Fibroblast of the conjunctiva (primary cell): ENCODE measurements at regions not wholly inside any gene's neighbourhood (a gene's known extent, or its start where the extent isn't known, plus 50 kb on each side); places are given as distances from the start of the nearest gene placed in this dataset.

Experiments
- DNase-seq: peaks from one replicate; pipeline ENCODE4 v3.0.0-alpha.2; 2010; ENCODE audit warnings: low read depth

GRCh38 chr2:120425014-120425413, 79.1 kb downstream of the INHBB start:
- no peak for DNase-seq

- no peak for DNase-seq
Measured at GRCh38 chr2:120428748-120429147, 82.8 kb downstream of the INHBB start.

GRCh38 chr2:120429586-120430500, 83.9 kb downstream of the INHBB start:
- no peak for DNase-seq

GRCh38 chr2:120430501-120430830, 84.5 kb downstream of the INHBB start:
- DNase-seq: no peak

- no peak for DNase-seq
Measured at GRCh38 chr2:120430957-120431356, 85.0 kb downstream of the INHBB start.

- no peak for DNase-seq
Measured at GRCh38 chr2:120431386-120432292, 85.7 kb downstream of the INHBB start.

GRCh38 chr2:120432293-120432975, 86.5 kb downstream of the INHBB start:
- DNase-seq: no peak

GRCh38 chr2:120432976-120433815, 87.3 kb downstream of the INHBB start:
- no peak for DNase-seq

GRCh38 chr2:120433816-120434290, 87.9 kb downstream of the INHBB start:
- DNase-seq: no peak

- peak; percentile 77 for DNase-seq
Measured at GRCh38 chr2:120434492-120435308, 88.8 kb downstream of the INHBB start.

GRCh38 chr2:120435671-120436459, 89.9 kb downstream of the INHBB start:
- peak; percentile 8 for DNase-seq

- no peak for DNase-seq
Measured at GRCh38 chr2:120436460-120436739, 90.5 kb downstream of the INHBB start.

GRCh38 chr2:120436885-120437603, 91.1 kb downstream of the INHBB start:
- DNase-seq: peak; percentile 28

- DNase-seq: no peak
Measured at GRCh38 chr2:120437604-120438000, 91.7 kb downstream of the INHBB start.

- no peak for DNase-seq
Measured at GRCh38 chr2:120438301-120439066, 92.5 kb downstream of the INHBB start.

- no peak for DNase-seq
Measured at GRCh38 chr2:120439067-120439368, 93.1 kb downstream of the INHBB start.

- DNase-seq: no peak
Measured at GRCh38 chr2:120439637-120440384, 93.9 kb downstream of the INHBB start.
